RWPE2 (cell line): ENCODE measurements at regions not wholly inside any gene's neighbourhood (a gene's known extent, or its start where the extent isn't known, plus 50 kb on each side); places are given as distances from the start of the nearest gene placed in this dataset.

ENCODE experiments used
- ATAC-seq: fragments of 200-7000 bp; cut with Tn5 transposase; 3 replicates; pipeline ENCODE4 v1.9.1; 2021; ENCODE audit warnings: low read depth
- DNase-seq: peaks from one replicate; pipeline ENCODE4 v3.0.0-alpha.2; 2020; ENCODE audit warnings: low spot score
- H3K27ac ChIP-seq: fragments of 450-650 bp; 2 replicates; pipeline ENCODE4 v1.5.1; 2017; ENCODE audit warnings: mild to moderate bottlenecking; ENCODE audit not compliant: poor library complexity, severe bottlenecking
- H3K27me3 ChIP-seq: fragments of 250-450 bp; sonication (Bioruptor Pico); 2 replicates; pipeline ENCODE4 v1.5.1; 2021; ENCODE audit warnings: mild to moderate bottlenecking, moderate library complexity; ENCODE audit not compliant: insufficient read depth, poor library complexity, severe bottlenecking
- H3K36me3 ChIP-seq: fragments of 250-450 bp; sonication (Bioruptor Pico); 2 replicates; pipeline ENCODE4 v1.5.1; 2020; ENCODE audit warnings: low read depth, mild to moderate bottlenecking, moderate library complexity
- H3K4me1 ChIP-seq: fragments of 250-450 bp; sonication (Bioruptor Pico); 2 replicates; pipeline ENCODE4 v1.5.1; 2021; ENCODE audit warnings: mild to moderate bottlenecking, moderate library complexity; ENCODE audit not compliant: insufficient read depth, poor library complexity, severe bottlenecking
- H3K4me3 ChIP-seq: fragments of 250-450 bp; sonication (Bioruptor Pico); 2 replicates; pipeline ENCODE4 v1.5.1; 2021; ENCODE audit warnings: mild to moderate bottlenecking, moderate library complexity; ENCODE audit not compliant: severe bottlenecking
- H3K9me3 ChIP-seq: fragments of 250-450 bp; sonication (Bioruptor Pico); 2 replicates; pipeline ENCODE4 v1.5.1; 2021; ENCODE audit warnings: mild to moderate bottlenecking, moderate library complexity; ENCODE audit not compliant: severe bottlenecking
- CTCF ChIP-seq: fragments of 450-650 bp; IDR thresholded peaks from one replicate; pipeline ENCODE4 v1.5.1; 2017; ENCODE audit warnings: mild to moderate bottlenecking, moderate library complexity; ENCODE audit not compliant: poor library complexity, severe bottlenecking

- no peak for ATAC-seq
- no peaks in the 10 kb centered on the region for H3K9me3 ChIP-seq
- no peak for DNase-seq
- no peaks in the 10 kb centered on the region for H3K36me3 ChIP-seq
- H3K27me3 ChIP-seq: peaks cover 4% of the 10 kb centered on the region
- no peak overlapping the region for H3K27ac ChIP-seq
- no peaks in the 10 kb centered on the region for H3K4me1 ChIP-seq
- TF ChIP-seq CTCF: no peak
- no peak overlapping the region for H3K4me3 ChIP-seq
Observed at GRCh38 chr12:97394657-97395056, 67.9 kb upstream of the RMST start.

GRCh38 chr12:97397008-97397407 lies 65.6 kb upstream of the RMST start:
- ATAC-seq (no peak), DNase-seq (no peak)
- Histone ChIP-seq H3K4me3 (no peak overlapping the region), H3K27ac (no peak overlapping the region), H3K36me3 (no peaks in the 10 kb centered on the region), H3K4me1 (no peaks in the 10 kb centered on the region), H3K27me3 (peaks cover 4% of the 10 kb centered on the region), H3K9me3 (no peaks in the 10 kb centered on the region)
- no peak for TF ChIP-seq CTCF

- H3K36me3 ChIP-seq: no peaks in the 10 kb centered on the region
- ATAC-seq (no peak), DNase-seq (no peak)
- no peaks in the 10 kb centered on the region for H3K4me1 ChIP-seq
- H3K4me3 ChIP-seq: no peak overlapping the region
- TF ChIP-seq CTCF: no peak
- H3K9me3 ChIP-seq: no peaks in the 10 kb centered on the region
- H3K27me3 ChIP-seq: peaks cover 4% of the 10 kb centered on the region
- no peak overlapping the region for H3K27ac ChIP-seq
Observed at GRCh38 chr12:97398704-97399103, 63.9 kb upstream of the RMST start.

- ATAC-seq: no peak
- no peak overlapping the region for H3K27ac ChIP-seq
- no peaks in the 10 kb centered on the region for H3K4me1 ChIP-seq
- H3K36me3 ChIP-seq: no peaks in the 10 kb centered on the region
- no peaks in the 10 kb centered on the region for H3K9me3 ChIP-seq
- no peak for DNase-seq
- H3K27me3 ChIP-seq: no peaks in the 10 kb centered on the region
- H3K4me3 ChIP-seq: no peak overlapping the region
- TF ChIP-seq CTCF: no peak
Observed at GRCh38 chr12:97404093-97404492, 58.5 kb upstream of the RMST start.

- Histone ChIP-seq H3K27me3 (no peaks in the 10 kb centered on the region), H3K36me3 (no peaks in the 10 kb centered on the region), H3K9me3 (no peaks in the 10 kb centered on the region), H3K27ac (no peak overlapping the region), H3K4me1 (no peaks in the 10 kb centered on the region), H3K4me3 (no peak overlapping the region)
- ATAC-seq: peak; percentile 56; the same call in 1 of the 3 replicates
- no peak for DNase-seq
- TF ChIP-seq CTCF: peak; percentile 74
Observed at GRCh38 chr12:97404543-97404942, 58.1 kb upstream of the RMST start.
